ENCODE measurements at regions not wholly inside any gene's neighbourhood (a gene's known extent, or its start where the extent isn't known, plus 50 kb on each side); places are given as distances from the start of the nearest gene placed in this dataset.

- no peak for TF ChIP-seq ETS1 (IDR thresholded peaks at IDR 0.05)
- no peak for TF ChIP-seq STAT1 (IDR thresholded peaks at IDR 0.05; ENCODE audit: unreplicated experiment)
- TF ChIP-seq ZNF114 (CRISPR knock-in tag; IDR thresholded peaks at IDR 0.05): no peak
Measured at GRCh38 chr2:15880226-15881119, 59.9 kb upstream of the MYCN start (continued).

DNA sequence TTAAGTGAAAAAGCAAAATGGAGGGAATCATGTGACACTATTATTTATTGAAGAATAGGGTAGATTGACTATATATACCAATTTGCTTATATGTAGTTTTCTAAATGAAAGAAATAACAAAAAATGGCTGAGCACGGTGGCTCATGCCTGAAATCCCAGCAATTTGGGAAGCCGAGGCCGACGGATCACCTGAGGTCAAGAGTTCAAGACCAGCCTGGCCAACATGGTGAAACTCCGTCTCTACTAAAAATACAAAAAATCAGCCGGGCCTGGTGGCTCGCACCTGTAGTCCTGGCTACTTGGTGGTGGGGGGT, 59.3 kb upstream of the MYCN start:
- Mint-ChIP-seq H3K4me1 (peaks cover 7% of the 10 kb centered on the region), H3K9me3 (peaks cover 18% of the 10 kb centered on the region; the same call in 2 of the 3 replicates)
- H3F3A ChIP-seq (replicated peaks; ENCODE audit: low read depth): no peaks in the 10 kb centered on the region

More for the DNA sequence above, 59.3 kb upstream of the MYCN start:
- ATAC-seq (no peak), DNase-seq (ENCODE audit: low spot score) (no peak)
- Histone ChIP-seq H3K79me2 (replicated peaks; ENCODE audit: insufficient read depth) (no peaks in the 10 kb centered on the region), H3K27ac (ENCODE audit: low read depth) (no peak overlapping the region), H3K27me3 (ENCODE audit: insufficient read depth) (no peaks in the 10 kb centered on the region), H3K4me3 (no peak overlapping the region), H3K9me2 (ENCODE audit: insufficient read depth) (no peaks in the 10 kb centered on the region), H3K4me2 (no peak overlapping the region), H3K36me3 (ENCODE audit: insufficient read depth) (no peaks in the 10 kb centered on the region), H3K4me1 (ENCODE audit: insufficient read depth) (peaks cover 4% of the 10 kb centered on the region; the same call in 1 of the 2 replicates), H4K20me1 (replicated peaks; ENCODE audit: insufficient read depth) (no peaks in the 10 kb centered on the region), H2AFZ (no peak overlapping the region)
- Mint-ChIP-seq H3K4me3 (no peak overlapping the region), H3K36me3 (ENCODE audit: low read depth) (peaks cover 7% of the 10 kb centered on the region; the same call in 2 of the 3 replicates), H3K27ac (no peak overlapping the region), H3K27me3 (ENCODE audit: insufficient read depth, low read depth, poor library complexity) (peaks cover 2% of the 10 kb centered on the region)
- no peak for TF ChIP-seq EZH2 (IDR thresholded peaks at IDR 0.05; ENCODE audit: low read depth, unreplicated experiment)
- no peak for TF ChIP-seq JUNB (IDR thresholded peaks at IDR 0.05; ENCODE audit: unreplicated experiment)
- TF ChIP-seq POLR2AphosphoS5 (IDR thresholded peaks at IDR 0.05; ENCODE audit: low read depth): no peak
- no peak for TF ChIP-seq CREB1 (CRISPR knock-in tag; IDR thresholded peaks at IDR 0.05; ENCODE audit: low read depth)
- TF ChIP-seq, protein P1, sequence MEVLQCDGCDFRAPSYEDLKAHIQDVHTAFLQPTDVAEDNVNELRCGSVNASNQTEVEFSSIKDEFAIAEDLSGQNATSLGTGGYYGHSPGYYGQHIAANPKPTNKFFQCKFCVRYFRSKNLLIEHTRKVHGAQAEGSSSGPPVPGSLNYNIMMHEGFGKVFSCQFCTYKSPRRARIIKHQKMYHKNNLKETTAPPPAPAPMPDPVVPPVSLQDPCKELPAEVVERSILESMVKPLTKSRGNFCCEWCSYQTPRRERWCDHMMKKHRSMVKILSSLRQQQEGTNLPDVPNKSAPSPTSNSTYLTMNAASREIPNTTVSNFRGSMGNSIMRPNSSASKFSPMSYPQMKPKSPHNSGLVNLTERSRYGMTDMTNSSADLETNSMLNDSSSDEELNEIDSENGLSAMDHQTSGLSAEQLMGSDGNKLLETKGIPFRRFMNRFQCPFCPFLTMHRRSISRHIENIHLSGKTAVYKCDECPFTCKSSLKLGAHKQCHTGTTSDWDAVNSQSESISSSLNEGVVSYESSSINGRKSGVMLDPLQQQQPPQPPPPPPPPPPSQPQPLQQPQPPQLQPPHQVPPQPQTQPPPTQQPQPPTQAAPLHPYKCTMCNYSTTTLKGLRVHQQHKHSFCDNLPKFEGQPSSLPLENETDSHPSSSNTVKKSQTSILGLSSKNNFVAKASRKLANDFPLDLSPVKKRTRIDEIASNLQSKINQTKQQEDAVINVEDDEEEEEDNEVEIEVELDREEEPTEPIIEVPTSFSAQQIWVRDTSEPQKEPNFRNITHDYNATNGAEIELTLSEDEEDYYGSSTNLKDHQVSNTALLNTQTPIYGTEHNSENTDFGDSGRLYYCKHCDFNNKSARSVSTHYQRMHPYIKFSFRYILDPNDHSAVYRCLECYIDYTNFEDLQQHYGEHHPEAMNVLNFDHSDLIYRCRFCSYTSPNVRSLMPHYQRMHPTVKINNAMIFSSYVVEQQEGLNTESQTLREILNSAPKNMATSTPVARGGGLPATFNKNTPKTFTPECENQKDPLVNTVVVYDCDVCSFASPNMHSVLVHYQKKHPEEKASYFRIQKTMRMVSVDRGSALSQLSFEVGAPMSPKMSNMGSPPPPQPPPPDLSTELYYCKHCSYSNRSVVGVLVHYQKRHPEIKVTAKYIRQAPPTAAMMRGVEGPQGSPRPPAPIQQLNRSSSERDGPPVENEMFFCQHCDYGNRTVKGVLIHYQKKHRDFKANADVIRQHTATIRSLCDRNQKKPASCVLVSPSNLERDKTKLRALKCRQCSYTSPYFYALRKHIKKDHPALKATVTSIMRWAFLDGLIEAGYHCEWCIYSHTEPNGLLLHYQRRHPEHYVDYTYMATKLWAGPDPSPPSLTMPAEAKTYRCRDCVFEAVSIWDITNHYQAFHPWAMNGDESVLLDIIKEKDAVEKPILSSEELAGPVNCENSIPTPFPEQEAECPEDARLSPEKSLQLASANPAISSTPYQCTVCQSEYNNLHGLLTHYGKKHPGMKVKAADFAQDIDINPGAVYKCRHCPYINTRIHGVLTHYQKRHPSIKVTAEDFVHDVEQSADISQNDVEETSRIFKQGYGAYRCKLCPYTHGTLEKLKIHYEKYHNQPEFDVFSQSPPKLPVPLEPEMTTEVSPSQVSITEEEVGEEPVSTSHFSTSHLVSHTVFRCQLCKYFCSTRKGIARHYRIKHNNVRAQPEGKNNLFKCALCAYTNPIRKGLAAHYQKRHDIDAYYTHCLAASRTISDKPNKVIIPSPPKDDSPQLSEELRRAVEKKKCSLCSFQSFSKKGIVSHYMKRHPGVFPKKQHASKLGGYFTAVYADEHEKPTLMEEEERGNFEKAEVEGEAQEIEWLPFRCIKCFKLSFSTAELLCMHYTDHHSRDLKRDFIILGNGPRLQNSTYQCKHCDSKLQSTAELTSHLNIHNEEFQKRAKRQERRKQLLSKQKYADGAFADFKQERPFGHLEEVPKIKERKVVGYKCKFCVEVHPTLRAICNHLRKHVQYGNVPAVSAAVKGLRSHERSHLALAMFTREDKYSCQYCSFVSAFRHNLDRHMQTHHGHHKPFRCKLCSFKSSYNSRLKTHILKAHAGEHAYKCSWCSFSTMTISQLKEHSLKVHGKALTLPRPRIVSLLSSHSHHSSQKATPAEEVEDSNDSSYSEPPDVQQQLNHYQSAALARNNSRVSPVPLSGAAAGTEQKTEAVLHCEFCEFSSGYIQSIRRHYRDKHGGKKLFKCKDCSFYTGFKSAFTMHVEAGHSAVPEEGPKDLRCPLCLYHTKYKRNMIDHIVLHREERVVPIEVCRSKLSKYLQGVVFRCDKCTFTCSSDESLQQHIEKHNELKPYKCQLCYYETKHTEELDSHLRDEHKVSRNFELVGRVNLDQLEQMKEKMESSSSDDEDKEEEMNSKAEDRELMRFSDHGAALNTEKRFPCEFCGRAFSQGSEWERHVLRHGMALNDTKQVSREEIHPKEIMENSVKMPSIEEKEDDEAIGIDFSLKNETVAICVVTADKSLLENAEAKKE (CRISPR knock-in tag; IDR thresholded peaks at IDR 0.05): no peak
- TF ChIP-seq STAT1 (IDR thresholded peaks at IDR 0.05; ENCODE audit: unreplicated experiment): no peak
- TF ChIP-seq ZNF114 (CRISPR knock-in tag; IDR thresholded peaks at IDR 0.05): no peak
- no peak for TF ChIP-seq NANOG (IDR thresholded peaks at IDR 0.05; ENCODE audit: borderline replicate concordance)
- no peak for TF ChIP-seq REST (IDR thresholded peaks at IDR 0.05; ENCODE audit: unreplicated experiment)
- TF ChIP-seq CTCF (conservative IDR thresholded peaks at IDR 0.05; ENCODE audit: low read depth in 2 of 2): no peak

Measured in GM23338 (cell line).